MG63 (cell line): ENCODE measurements at regions not wholly inside any gene's neighbourhood (a gene's known extent, or its start where the extent isn't known, plus 50 kb on each side); places are given as distances from the start of the nearest gene placed in this dataset.

Source experiments
- DNase-seq: peaks from one replicate; pipeline ENCODE4 v3.0.0-alpha.2; 2020
- H3K27me3 ChIP-seq: fragments of 250-450 bp; sonication (Bioruptor Pico); 2 replicates; pipeline ENCODE4 v1.5.1; 2020; ENCODE audit warnings: mild to moderate bottlenecking, moderate library complexity
- H3K36me3 ChIP-seq: fragments of 250-450 bp; sonication (Bioruptor Pico); 2 replicates; pipeline ENCODE4 v1.5.1; 2020; ENCODE audit warnings: mild to moderate bottlenecking, moderate library complexity
- H3K4me3 ChIP-seq: fragments of 250-450 bp; sonication (Bioruptor Pico); 2 replicates; pipeline ENCODE4 v1.5.1; 2020; ENCODE audit warnings: mild to moderate bottlenecking, moderate library complexity
- H3K9me3 ChIP-seq: fragments of 250-450 bp; sonication (Bioruptor Pico); 2 replicates; pipeline ENCODE4 v1.5.1; 2020; ENCODE audit warnings: mild to moderate bottlenecking, moderate library complexity

DNA sequence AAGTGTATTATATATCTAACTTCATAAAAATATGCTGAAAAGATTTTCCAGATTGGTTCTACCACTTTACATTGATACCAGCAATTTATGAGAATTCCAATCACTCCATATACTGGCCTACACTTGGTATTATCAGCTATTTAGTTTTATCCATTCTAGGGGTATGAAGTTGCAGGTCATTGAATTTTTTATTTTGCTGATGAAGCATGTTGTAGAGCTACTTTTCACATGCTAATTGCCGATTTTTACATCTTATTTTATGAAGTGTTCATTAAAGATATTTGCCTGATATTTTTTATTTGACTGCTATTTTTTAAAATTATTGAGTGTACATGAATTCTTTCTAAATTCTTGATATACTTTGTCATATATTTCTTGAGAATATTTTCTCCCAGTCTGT, 542.1 kb downstream of the ADCYAP1 start:
- no peak for DNase-seq
- Histone ChIP-seq H3K9me3 (no peaks in the 10 kb centered on the region), H3K36me3 (no peaks in the 10 kb centered on the region), H3K4me3 (no peak overlapping the region), H3K27me3 (no peaks in the 10 kb centered on the region)

DNA sequence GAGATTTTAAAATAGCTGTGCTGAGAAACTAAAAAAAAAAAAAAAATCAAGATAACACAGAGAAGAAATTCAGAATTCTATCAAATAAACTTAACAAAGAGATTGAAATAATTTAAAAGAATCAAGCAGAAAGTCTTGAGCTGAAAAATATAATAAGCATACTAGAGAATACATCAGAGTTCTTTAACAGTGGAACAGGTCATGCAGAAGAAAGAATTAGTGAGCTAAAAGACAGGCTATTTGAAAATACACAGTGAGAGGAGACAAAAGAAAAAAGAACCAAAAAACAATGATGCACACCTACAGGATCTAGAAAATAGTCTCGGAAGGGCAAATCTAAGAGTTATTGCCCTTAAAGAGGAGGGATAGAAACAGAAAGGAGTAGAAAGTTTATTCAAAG, 548.1 kb downstream of the ADCYAP1 start:
- no peaks in the 10 kb centered on the region for H3K27me3 ChIP-seq
- no peak for DNase-seq
- H3K4me3 ChIP-seq: no peak overlapping the region
- H3K36me3 ChIP-seq: no peaks in the 10 kb centered on the region
- peaks cover 5% of the 10 kb centered on the region; the same call in 1 of the 2 replicates for H3K9me3 ChIP-seq

DNA sequence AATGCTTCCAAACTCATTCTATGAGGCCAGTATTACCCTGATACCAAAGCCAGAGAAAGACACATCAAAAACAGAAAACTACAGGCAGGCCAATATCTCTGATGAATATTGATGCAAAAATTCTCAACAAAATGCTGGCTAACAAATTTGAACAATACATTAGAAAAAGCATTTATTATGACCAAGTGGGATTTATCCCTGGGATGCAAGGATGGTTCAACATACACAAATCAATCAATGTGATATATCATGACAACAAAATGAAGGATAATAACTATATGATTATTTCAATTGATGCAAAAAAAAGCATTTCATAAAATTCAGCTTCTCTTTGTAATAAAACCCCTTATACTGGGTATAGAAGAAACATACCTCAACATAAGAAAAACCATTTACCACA, 550.9 kb downstream of the ADCYAP1 start:
- Histone ChIP-seq H3K4me3 (no peak overlapping the region), H3K36me3 (no peaks in the 10 kb centered on the region), H3K27me3 (no peaks in the 10 kb centered on the region), H3K9me3 (peaks cover 5% of the 10 kb centered on the region; the same call in 1 of the 2 replicates)
- DNase-seq: no peak

DNA sequence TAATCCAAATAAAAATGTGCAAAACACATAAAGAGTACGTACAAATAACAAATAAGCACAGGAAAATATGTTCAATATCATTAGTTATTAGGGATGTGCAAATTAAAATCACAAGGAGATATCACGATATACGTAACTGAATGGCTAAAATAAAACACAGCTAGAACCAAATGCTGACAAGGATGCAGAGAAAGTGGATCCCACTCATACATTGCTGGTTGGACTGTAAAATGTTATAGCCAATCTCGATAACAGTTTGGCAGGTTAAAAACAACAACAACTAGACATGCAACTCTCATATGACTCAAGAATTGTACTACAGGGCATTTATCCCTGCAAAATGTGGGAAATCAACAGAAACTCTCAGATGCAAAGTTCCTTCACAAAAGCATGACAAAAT, 553.9 kb downstream of the ADCYAP1 start:
- Histone ChIP-seq H3K9me3 (peaks cover 2% of the 10 kb centered on the region; the same call in 1 of the 2 replicates), H3K27me3 (no peaks in the 10 kb centered on the region), H3K4me3 (no peak overlapping the region), H3K36me3 (no peaks in the 10 kb centered on the region)
- no peak for DNase-seq

DNA sequence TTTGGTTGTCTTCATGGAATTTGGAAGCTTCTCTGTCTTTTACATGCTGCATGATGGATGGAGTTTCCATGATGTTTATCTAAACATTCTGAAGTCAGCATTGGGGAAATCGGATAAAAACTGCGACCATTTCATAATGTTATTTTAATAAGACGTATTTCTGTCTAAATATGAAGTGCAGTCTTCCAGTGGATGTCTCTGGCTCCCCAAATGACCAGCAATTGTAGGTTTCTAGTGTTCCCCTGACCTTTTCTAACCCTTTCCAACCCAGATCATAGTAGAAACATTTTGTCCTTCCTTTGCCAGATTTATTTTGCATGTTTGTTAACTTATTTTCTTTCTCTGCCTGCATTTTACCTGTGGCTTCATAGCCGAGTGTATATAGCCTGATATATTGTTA, 559.3 kb downstream of the ADCYAP1 start:
- H3K9me3 ChIP-seq: no peaks in the 10 kb centered on the region
- H3K36me3 ChIP-seq: no peaks in the 10 kb centered on the region
- H3K27me3 ChIP-seq: no peaks in the 10 kb centered on the region
- H3K4me3 ChIP-seq: no peak overlapping the region
- DNase-seq: no peak

DNA sequence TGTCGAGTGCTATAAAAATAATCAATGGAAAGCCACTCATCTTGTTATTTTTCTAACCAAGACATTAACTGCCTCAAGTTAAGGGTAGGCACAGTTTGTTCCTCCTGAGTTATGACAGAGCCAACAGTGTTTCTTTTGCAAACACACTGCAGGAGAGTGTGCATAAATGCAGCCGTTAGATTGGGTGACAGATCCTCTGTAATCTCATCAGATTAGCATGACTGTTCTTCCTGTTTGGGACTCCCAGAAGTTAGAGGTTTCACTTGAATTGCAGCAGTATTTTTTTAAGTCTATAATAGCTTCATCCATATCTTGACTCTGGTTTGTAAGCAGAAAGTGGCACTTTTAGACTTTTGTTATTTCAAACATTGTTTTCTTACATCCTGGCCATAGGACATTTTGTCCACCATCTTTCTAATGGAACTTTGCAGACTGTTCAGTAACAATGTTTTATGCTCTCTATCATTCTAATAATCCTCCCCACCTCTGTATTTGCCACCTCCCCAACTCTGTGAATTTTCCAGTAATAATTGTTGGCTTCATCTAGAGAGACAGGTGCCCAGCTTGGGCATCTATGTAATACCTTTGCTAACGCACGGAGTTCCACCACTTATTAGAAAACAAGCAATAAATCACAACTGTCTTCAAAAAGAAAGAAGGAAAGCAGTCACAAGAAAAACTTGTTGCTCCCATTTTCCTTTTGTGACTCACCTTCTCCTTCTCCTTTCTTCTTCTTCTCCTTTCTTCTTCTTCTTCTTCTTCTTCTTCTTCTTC, 560.0 kb downstream of the ADCYAP1 start:
- Histone ChIP-seq H3K4me3 (no peak overlapping the region), H3K36me3 (no peaks in the 10 kb centered on the region), H3K27me3 (no peaks in the 10 kb centered on the region), H3K9me3 (no peaks in the 10 kb centered on the region)
- DNase-seq: no peak

DNA sequence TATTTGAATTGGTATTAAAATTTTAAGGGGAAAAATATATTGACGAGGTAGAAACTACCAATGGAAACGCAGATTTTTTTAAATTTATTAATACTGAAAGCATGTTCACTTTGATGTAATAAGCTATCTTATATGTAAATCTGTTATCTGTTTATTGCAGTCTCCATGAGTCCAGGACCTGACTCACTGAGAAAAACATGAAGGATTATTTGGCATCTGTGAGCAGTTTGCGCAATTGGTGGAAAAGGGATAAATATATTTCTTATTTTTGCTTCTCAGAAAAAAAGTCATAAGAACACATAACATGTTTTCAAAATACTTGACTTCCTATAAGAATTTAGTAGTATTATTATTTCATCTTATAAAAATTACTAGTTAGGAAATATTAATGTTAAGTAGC, 561.4 kb downstream of the ADCYAP1 start:
- Histone ChIP-seq H3K27me3 (no peaks in the 10 kb centered on the region), H3K9me3 (no peaks in the 10 kb centered on the region), H3K4me3 (no peak overlapping the region), H3K36me3 (no peaks in the 10 kb centered on the region)
- DNase-seq: no peak

DNA sequence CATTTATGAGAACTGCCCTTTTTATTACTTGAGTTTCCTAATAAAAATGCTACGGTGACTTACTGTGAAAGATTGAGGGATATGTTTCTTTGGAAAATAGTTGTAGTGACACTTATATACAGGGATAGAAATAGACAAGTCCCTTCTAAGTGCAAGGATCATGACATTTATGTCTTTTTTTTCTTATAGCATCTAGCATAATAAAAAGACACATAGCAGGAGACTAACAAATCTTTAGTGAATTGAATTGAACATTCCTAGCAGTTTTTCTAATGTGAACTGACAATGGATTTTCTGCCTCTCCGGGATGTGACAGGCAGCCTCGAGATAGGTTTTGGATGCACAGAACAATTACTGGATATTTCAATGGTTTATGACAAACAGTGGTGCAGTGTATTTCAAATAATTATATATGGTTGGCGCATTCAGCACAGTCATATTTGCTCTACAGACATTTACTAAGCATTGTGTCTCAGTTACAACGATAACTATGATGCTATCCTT, 562.8 kb downstream of the ADCYAP1 start:
- no peaks in the 10 kb centered on the region for H3K36me3 ChIP-seq
- no peak for DNase-seq

DNA sequence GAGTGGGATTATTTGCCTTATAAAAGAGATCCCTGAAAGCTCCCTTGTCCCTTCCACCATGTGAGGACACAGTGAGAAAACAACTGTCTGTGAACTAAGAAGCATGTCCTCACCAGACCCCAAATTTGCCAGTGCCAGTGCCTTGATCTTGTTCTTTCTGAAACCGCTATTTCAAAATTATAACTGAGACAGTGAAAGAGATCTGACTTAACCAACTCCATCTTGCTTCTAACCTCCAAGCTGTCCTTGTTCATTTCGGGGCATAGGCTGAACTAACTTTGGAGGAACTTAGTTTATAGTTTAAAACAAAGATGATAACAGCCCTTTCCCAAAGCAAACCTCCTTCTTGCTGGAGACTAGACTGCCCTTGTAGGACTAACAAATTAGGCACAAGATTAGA, 563.9 kb downstream of the ADCYAP1 start:
- no peak for DNase-seq
- H3K27me3 ChIP-seq: no peaks in the 10 kb centered on the region
- H3K9me3 ChIP-seq: no peaks in the 10 kb centered on the region
- H3K36me3 ChIP-seq: no peaks in the 10 kb centered on the region
- no peak overlapping the region for H3K4me3 ChIP-seq

More for the DNA sequence above, 562.8 kb downstream of the ADCYAP1 start:
- no peak overlapping the region for H3K4me3 ChIP-seq
- H3K9me3 ChIP-seq: no peaks in the 10 kb centered on the region
- no peaks in the 10 kb centered on the region for H3K27me3 ChIP-seq

DNA sequence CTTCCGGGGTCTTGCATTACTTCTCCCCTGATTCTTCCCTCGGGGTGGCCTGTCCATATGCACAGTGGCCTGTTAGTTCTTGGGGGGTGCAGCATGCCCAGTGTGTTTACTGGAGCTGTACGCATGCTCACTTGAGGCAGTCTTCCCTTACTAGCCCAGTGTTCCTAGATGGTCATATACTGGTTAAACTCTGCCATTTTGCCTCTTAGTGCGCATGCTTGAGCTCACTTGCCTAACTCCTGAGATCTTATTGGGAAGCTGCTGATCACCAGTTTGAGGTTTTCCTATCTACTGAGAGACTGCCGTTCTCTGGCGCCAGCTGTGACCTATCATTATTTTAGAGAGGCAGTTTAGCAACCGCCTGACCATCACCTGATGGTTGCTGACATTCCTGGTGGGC, 571.2 kb downstream of the ADCYAP1 start:
- no peak for DNase-seq
- H3K4me3 ChIP-seq: no peak overlapping the region
- H3K9me3 ChIP-seq: no peaks in the 10 kb centered on the region
- H3K27me3 ChIP-seq: no peaks in the 10 kb centered on the region
- no peaks in the 10 kb centered on the region for H3K36me3 ChIP-seq

DNA sequence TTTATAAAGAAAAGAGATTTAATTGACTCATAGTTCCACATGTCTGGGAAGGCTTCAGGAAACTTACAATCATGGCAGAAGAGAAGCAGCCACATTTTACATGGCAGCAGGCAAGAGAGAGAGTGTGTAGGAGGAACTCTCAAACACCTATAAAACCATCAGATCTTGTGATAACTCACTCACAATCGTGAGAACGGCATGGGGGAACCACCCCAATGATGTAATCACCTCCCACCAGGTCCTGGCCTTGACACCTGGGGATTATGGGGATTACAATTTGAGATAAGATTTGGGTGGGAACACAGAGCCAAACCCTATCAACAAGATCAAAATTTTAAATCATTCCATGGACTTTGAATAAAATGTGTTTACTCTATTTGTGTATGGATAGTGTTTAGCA, 575.6 kb downstream of the ADCYAP1 start:
- Histone ChIP-seq H3K9me3 (no peaks in the 10 kb centered on the region), H3K4me3 (no peak overlapping the region), H3K36me3 (no peaks in the 10 kb centered on the region), H3K27me3 (no peaks in the 10 kb centered on the region)
- no peak for DNase-seq

DNA sequence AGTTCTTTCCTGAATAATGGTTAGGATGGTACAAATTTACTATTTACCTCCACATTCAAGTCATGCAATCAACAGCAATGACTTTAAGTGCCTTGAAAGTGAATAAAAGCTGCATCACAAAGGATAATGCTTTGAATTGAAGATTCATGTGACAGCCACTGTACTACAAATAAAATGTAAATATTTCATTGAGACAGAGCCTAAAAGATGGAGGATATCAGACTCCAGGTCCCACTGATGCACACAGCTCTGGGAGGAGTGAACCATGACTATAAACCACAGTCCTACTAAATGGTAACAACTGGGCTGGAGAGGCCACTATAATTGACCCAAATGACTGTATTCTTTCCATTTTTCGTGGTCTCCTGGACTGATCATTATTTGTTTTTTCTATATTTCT, 576.9 kb downstream of the ADCYAP1 start:
- no peak for DNase-seq
- H3K27me3 ChIP-seq: no peaks in the 10 kb centered on the region
- H3K4me3 ChIP-seq: no peak overlapping the region
- no peaks in the 10 kb centered on the region for H3K36me3 ChIP-seq
- H3K9me3 ChIP-seq: no peaks in the 10 kb centered on the region

DNA sequence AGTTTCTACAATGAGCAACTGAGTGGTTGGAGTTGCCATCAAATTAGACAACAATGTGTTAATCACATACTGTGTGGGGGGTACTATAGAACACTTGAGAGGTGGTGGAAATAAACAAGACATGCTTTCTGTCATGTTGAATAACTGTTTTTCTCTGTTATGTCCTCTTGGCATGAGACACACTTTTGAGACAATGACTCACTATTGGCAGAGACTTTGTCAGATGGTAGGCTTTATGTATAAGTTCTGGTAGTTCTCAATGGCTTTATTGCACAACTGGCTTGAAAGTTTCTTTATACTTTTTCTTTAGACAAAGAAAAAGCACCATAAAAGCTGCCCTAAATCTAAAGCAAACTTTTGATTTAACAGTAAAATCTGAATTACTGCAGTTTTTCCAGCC, 578.7 kb downstream of the ADCYAP1 start:
- no peaks in the 10 kb centered on the region for H3K27me3 ChIP-seq
- no peak overlapping the region for H3K4me3 ChIP-seq
- DNase-seq: no peak
- H3K9me3 ChIP-seq: no peaks in the 10 kb centered on the region
- no peaks in the 10 kb centered on the region for H3K36me3 ChIP-seq

DNA sequence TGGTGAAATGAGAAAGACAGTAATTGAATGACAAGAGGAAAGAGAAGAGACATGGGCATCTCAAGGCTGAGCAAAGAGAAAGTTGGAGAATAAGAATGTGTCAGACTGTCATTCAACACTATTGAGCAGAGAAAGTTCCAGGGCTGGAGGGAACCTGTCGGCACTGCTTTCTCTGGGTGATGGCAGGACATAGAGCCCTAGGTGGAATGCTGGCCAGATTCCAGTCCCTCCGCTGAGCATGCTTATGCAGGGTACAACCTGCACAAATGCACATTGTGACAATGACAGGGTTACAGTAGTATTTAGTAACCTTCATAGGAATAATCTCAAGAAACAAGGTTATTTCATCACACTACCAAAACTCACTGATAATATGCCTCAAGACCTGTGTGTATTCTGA, 582.8 kb downstream of the ADCYAP1 start:
- Histone ChIP-seq H3K27me3 (no peaks in the 10 kb centered on the region), H3K36me3 (no peaks in the 10 kb centered on the region), H3K4me3 (no peak overlapping the region), H3K9me3 (no peaks in the 10 kb centered on the region)
- DNase-seq: no peak

DNA sequence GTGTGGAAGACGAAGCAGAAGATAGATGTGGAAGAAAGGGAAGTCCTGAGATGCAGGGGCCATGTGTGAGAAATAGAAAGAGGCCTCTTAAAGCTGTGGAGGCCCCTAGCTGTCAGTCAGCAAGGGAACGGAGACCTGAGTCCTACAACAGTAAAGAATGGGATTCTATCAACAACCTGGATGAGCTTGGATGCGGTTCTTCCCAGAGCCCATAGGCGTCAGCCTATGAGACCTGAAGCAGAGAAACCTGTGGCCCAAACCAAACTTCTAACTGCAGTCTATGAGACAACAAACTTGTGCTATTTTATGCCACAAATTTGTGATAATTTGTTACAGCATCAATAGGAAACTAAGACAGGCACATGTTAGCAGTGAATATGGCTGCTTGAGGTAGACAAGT, 583.7 kb downstream of the ADCYAP1 start:
- no peak for DNase-seq
- no peak overlapping the region for H3K4me3 ChIP-seq
- H3K27me3 ChIP-seq: no peaks in the 10 kb centered on the region
- H3K36me3 ChIP-seq: no peaks in the 10 kb centered on the region
- no peaks in the 10 kb centered on the region for H3K9me3 ChIP-seq

DNA sequence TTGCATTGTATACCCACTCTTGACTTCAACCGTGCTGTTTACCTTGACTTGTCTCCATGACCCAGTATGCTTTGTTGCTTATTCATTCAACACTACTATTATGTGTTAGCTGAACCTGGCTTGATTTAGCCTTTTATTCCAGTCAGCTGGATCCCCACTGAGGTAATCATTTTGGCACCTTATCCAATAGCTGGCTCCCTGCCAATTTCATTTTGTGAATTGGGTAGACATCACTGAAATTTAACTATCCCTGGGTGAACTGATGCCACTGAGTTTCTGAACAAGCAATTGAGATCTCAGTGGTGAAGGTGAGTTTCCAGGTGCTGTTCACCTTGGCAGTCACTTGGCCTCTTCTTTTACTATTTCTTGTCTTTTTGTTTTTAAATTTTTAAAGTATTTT, 584.3 kb downstream of the ADCYAP1 start:
- no peaks in the 10 kb centered on the region for H3K36me3 ChIP-seq
- H3K9me3 ChIP-seq: no peaks in the 10 kb centered on the region
- no peak overlapping the region for H3K4me3 ChIP-seq
- DNase-seq: no peak
- no peaks in the 10 kb centered on the region for H3K27me3 ChIP-seq

DNA sequence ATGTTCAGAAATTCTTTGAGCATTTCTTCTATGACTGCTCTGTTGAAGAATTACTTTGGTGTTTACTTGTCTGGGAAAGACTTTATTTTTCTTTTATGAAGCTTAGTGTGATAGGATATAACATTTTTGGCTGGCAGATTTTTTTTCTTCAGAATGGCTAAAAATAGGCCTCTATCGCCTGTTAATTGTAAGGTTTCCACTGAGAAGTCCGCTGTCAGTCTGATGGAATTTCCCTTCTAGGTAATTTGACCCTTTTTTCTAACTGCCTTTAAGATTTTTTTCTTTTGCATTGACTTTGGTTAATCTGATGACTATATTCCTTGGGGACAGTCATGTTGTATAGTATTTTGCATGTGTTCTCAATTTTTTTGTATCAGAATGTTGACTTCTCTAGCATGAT, 590.7 kb downstream of the ADCYAP1 start:
- no peak for DNase-seq
- no peaks in the 10 kb centered on the region for H3K36me3 ChIP-seq
- no peak overlapping the region for H3K4me3 ChIP-seq
- H3K9me3 ChIP-seq: no peaks in the 10 kb centered on the region
- H3K27me3 ChIP-seq: no peaks in the 10 kb centered on the region

DNA sequence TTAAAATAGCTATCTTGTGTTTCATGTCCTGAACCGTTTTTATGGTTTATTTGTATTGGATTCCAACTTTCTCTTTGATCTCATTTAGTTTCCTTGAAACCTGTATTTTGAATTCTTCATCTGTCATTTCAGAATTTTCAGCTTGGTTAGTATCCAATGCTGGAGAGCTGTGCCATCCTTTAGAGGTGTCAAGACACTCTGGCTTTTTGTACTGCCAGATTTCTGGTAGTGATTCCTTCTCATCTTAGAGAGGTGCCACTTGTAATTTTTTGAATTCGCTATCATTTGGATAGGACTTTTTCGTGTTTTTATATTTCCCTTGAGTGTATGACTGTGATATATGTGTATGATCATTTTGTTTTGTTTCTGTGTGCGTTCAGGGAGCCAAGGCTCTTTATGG, 591.4 kb downstream of the ADCYAP1 start:
- no peak for DNase-seq
- Histone ChIP-seq H3K4me3 (no peak overlapping the region), H3K36me3 (no peaks in the 10 kb centered on the region), H3K27me3 (no peaks in the 10 kb centered on the region), H3K9me3 (no peaks in the 10 kb centered on the region)
